GM18498 (cell line): ENCODE measurements at regions not wholly inside any gene's neighbourhood (a gene's known extent, or its start where the extent isn't known, plus 50 kb on each side); places are given as distances from the start of the nearest gene placed in this dataset.
"Not testable (repeated sequence)": the region's sequence is repeated elsewhere in the genome, so short reads cannot be mapped to it uniquely, and the experiment has no call there.

Experiments
- ATAC-seq: cut with Tn5 transposase; IDR thresholded peaks from one replicate; pipeline ENCODE4 v1.9.1; 2021; ENCODE audit warnings: mild to moderate bottlenecking, moderate library complexity; ENCODE audit not compliant: unreplicated experiment

GRCh38 chr10:78464856-78465267 lies 431.2 kb downstream of the RPS24 start:
- no peak for ATAC-seq

- no peak for ATAC-seq
Observed at GRCh38 chr10:78465431-78465830, 431.8 kb downstream of the RPS24 start.

- ATAC-seq = no peak
Observed at GRCh38 chr10:78467496-78468106, 433.9 kb downstream of the RPS24 start.

- ATAC-seq = not testable (repeated sequence)
Observed at GRCh38 chr10:78468731-78469130, 435.1 kb downstream of the RPS24 start.

- no peak for ATAC-seq
Observed at GRCh38 chr10:78470267-78471103, 436.8 kb downstream of the RPS24 start.

GRCh38 chr10:78471326-78471722 lies 437.7 kb downstream of the RPS24 start:
- no peak for ATAC-seq

GRCh38 chr10:78471723-78472550 lies 438.3 kb downstream of the RPS24 start:
- no peak for ATAC-seq

- no peak for ATAC-seq
Observed at GRCh38 chr10:78472551-78472890, 438.9 kb downstream of the RPS24 start.

GRCh38 chr10:78473006-78473405 lies 439.3 kb downstream of the RPS24 start:
- no peak for ATAC-seq

GRCh38 chr10:78474743-78475142 lies 441.1 kb downstream of the RPS24 start:
- no peak for ATAC-seq

- no peak for ATAC-seq
Observed at GRCh38 chr10:78475437-78475836, 441.8 kb downstream of the RPS24 start.

GRCh38 chr10:78476156-78476555 lies 442.5 kb downstream of the RPS24 start:
- ATAC-seq = no peak

- no peak for ATAC-seq
Observed at GRCh38 chr10:78476844-78477243, 443.2 kb downstream of the RPS24 start.

- no peak for ATAC-seq
Observed at GRCh38 chr10:78478919-78479318, 445.3 kb downstream of the RPS24 start.

- ATAC-seq = no peak
Observed at GRCh38 chr10:78479467-78479866, 445.8 kb downstream of the RPS24 start.

GRCh38 chr10:78481842-78482241 lies 448.2 kb downstream of the RPS24 start:
- ATAC-seq = no peak

- ATAC-seq = no peak
Observed at GRCh38 chr10:78483641-78484040, 450.0 kb downstream of the RPS24 start.

- no peak for ATAC-seq
Observed at GRCh38 chr10:78489034-78489433, 455.4 kb downstream of the RPS24 start.

GRCh38 chr10:78491812-78492211 lies 458.1 kb downstream of the RPS24 start:
- no peak for ATAC-seq

GRCh38 chr10:78492424-78492823 lies 458.8 kb downstream of the RPS24 start:
- no peak for ATAC-seq

GRCh38 chr10:78494179-78494578 lies 460.5 kb downstream of the RPS24 start:
- ATAC-seq = no peak
